H1 (cell line): ENCODE measurements at regions not wholly inside any gene's neighbourhood (a gene's known extent, or its start where the extent isn't known, plus 50 kb on each side); places are given as distances from the start of the nearest gene placed in this dataset.

Experiments
- CTCF ChIA-PET: fragments of 300-600 bp; sonication (Branson Sonifier 250); formaldehyde crosslinking; loops from one replicate; lab custom pipeline; 2021; ENCODE audit not compliant: partially characterized antibody; lab: Charles Lee
- POLR2A ChIA-PET: fragments of 300-600 bp; sonication (Branson Sonifier 250); formaldehyde crosslinking; loops from one replicate; lab custom pipeline; 2021; ENCODE audit warnings: inconsistent platforms; ENCODE audit not compliant: partially characterized antibody; lab: Charles Lee
- DNase-seq, 2 experiments: peaks; one replicate each; pipeline versions ENCODE4 v3.0.0 to v3.0.0-alpha.2; 2010 to 2022; ENCODE audit warnings: low spot score in 2 of 2, low read depth in 1 of 2, mixed read lengths in 1 of 2
- FAIRE-seq: peaks from 2 replicates; lab custom pipeline; 2011; peaks lifted over from hg19 to GRCh38; lab: Jason Lieb, UNC
- H2AFZ ChIP-seq: 2 replicates; pipeline ENCODE4 v1.8.1; 2012; ENCODE audit warnings: low read length, inconsistent platforms
- H2AK5ac ChIP-seq: 2 replicates; pipeline ENCODE4 v1.6.1; 2013; ENCODE audit warnings: low read depth, low read length
- H2BK120ac ChIP-seq: replicated peaks from 2 replicates; pipeline ENCODE3; 2013; ENCODE audit warnings: low read depth, low read length, inconsistent platforms
- H2BK12ac ChIP-seq: 2 replicates; pipeline ENCODE4 v1.6.1; 2013; ENCODE audit warnings: low read depth, low read length
- H2BK15ac ChIP-seq: 2 replicates; pipeline ENCODE4 v1.6.1; 2013; ENCODE audit warnings: low read length
- H2BK20ac ChIP-seq: 2 replicates; pipeline ENCODE4 v1.6.1; 2013; ENCODE audit warnings: low read length
- H2BK5ac ChIP-seq: 2 replicates; pipeline ENCODE4 v1.6.1; 2013; ENCODE audit warnings: low read depth, low read length
- H3K14ac ChIP-seq: 2 replicates; pipeline ENCODE4 v1.6.1; 2013; ENCODE audit warnings: inconsistent platforms; ENCODE audit not compliant: insufficient read length
- H3K18ac ChIP-seq: 2 replicates; pipeline ENCODE4 v1.6.1; 2013; ENCODE audit warnings: low read length; ENCODE audit errors: extremely low read depth
- H3K23ac ChIP-seq: 2 replicates; pipeline ENCODE4 v1.6.1; 2013; ENCODE audit warnings: inconsistent platforms; ENCODE audit not compliant: insufficient read length
- H3K23me2 ChIP-seq: 2 replicates; pipeline ENCODE4 v1.6.1; 2013; ENCODE audit warnings: low read depth, low read length
- H3K27ac ChIP-seq: 2 replicates; pipeline ENCODE4 v1.6.1; 2011; ENCODE audit warnings: low read depth, low read length, inconsistent platforms
- H3K27me3 ChIP-seq, 4 experiments: replicated peaks in 1 of 4; 1 replicate in 1 of 4; 2 replicates in 3 of 4; pipeline versions ENCODE4 v1.6.1 to v1.8.1; 2011 to 2013; ENCODE audit warnings: low read length in 3 of 4, mild to moderate bottlenecking in 3 of 4, inconsistent platforms in 2 of 4, mixed read lengths in 2 of 4, moderate library complexity in 1 of 4; ENCODE audit not compliant: control insufficient read depth in 3 of 4, insufficient read depth in 3 of 4; ENCODE audit errors: extremely low read depth in 1 of 4
- H3K36me3 ChIP-seq, 4 experiments: 2 replicates each; pipeline versions ENCODE4 v1.6.1 to v1.8.1; 2011 to 2013; ENCODE audit warnings: mild to moderate bottlenecking in 4 of 4, low read length in 3 of 4, moderate library complexity in 2 of 4, control low read depth in 1 of 4, inconsistent platforms in 1 of 4; ENCODE audit not compliant: insufficient read depth in 4 of 4, control insufficient read depth in 2 of 4
- H3K4ac ChIP-seq: replicated peaks from 2 replicates; pipeline ENCODE3; 2013; ENCODE audit warnings: low read length, low read depth, mixed read lengths, inconsistent platforms; ENCODE audit not compliant: insufficient read length
- H3K4me1 ChIP-seq, 4 experiments: replicated peaks in 1 of 4; 1 replicate in 1 of 4; 2 replicates in 3 of 4; pipeline versions ENCODE4 v1.6.1 to v1.8.1; 2011 to 2013; ENCODE audit warnings: low read length in 3 of 4, inconsistent platforms in 2 of 4, mixed read lengths in 1 of 4; ENCODE audit not compliant: insufficient read depth in 4 of 4, control insufficient read depth in 3 of 4
- H3K4me2 ChIP-seq, 2 experiments: 2 replicates each; pipeline versions ENCODE4 v1.6.1 to v1.8.1; 2011 to 2013; ENCODE audit warnings: low read depth in 2 of 2, low read length in 2 of 2, control low read depth in 1 of 2, inconsistent platforms in 1 of 2, mild to moderate bottlenecking in 1 of 2; ENCODE audit not compliant: insufficient read depth in 1 of 2
- H3K4me3 ChIP-seq, 4 experiments: fragments of 200-600, 300-600 bp in 1 of 4; sonication (generic), shearing (Covaris generic), sonication (Bioruptor Twin) in 1 of 4; 2 replicates each; pipeline versions ENCODE4 v1.5.1 to v1.8.1; 2011 to 2016; ENCODE audit warnings: low read length in 4 of 4, low read depth in 3 of 4, control low read depth in 2 of 4, inconsistent platforms in 2 of 4, mild to moderate bottlenecking in 2 of 4, mixed read lengths in 1 of 4, moderate library complexity in 1 of 4; ENCODE audit not compliant: insufficient read depth in 2 of 4; ENCODE audit errors: extremely low read depth in 1 of 4
- H3K56ac ChIP-seq: replicated peaks from 2 replicates; pipeline ENCODE3; 2013; ENCODE audit warnings: low read depth, mild to moderate bottlenecking, mixed read lengths, low read length, inconsistent platforms; ENCODE audit not compliant: insufficient read length
- H3K79me1 ChIP-seq: 2 replicates; pipeline ENCODE4 v1.6.1; 2013; ENCODE audit warnings: low read depth, low read length, control low read depth
- H3K79me2 ChIP-seq, 2 experiments: 2 replicates each; pipeline versions ENCODE4 v1.6.1 to v1.8.1; 2012 to 2013; ENCODE audit warnings: low read length in 2 of 2, mild to moderate bottlenecking in 2 of 2, inconsistent platforms in 1 of 2; ENCODE audit not compliant: insufficient read depth in 2 of 2, control insufficient read depth in 1 of 2
- H3K9ac ChIP-seq, 4 experiments: replicated peaks in 1 of 4; 1 replicate in 1 of 4; 2 replicates in 3 of 4; pipeline versions ENCODE4 v1.6.1 to v1.8.1; 2011 to 2013; ENCODE audit warnings: low read depth in 3 of 4, low read length in 3 of 4, control low read depth in 2 of 4, mild to moderate bottlenecking in 2 of 4, moderate library complexity in 2 of 4, inconsistent platforms in 1 of 4; ENCODE audit errors: extremely low read depth in 1 of 4
- H3K9me3 ChIP-seq, 2 experiments: 2 replicates each; pipeline versions ENCODE4 v1.6.1 to v1.8.1; 2012 to 2013; ENCODE audit warnings: mild to moderate bottlenecking in 2 of 2, moderate library complexity in 2 of 2, control low read depth in 1 of 2, inconsistent platforms in 1 of 2, low read depth in 1 of 2, low read length in 1 of 2, mixed read lengths in 1 of 2; ENCODE audit not compliant: insufficient read depth in 2 of 2
- H4K20me1 ChIP-seq, 2 experiments: replicated peaks in 1 of 2; 2 replicates each; pipeline versions ENCODE3 to v1.8.1; 2011 to 2013; ENCODE audit warnings: inconsistent platforms in 2 of 2, low read length in 2 of 2, mild to moderate bottlenecking in 1 of 2; ENCODE audit not compliant: insufficient read depth in 2 of 2, control insufficient read depth in 1 of 2
- H4K5ac ChIP-seq: 2 replicates; pipeline ENCODE4 v1.6.1; 2013; ENCODE audit warnings: low read length, low read depth, mixed read lengths, inconsistent platforms; ENCODE audit not compliant: insufficient read length
- H4K8ac ChIP-seq: 2 replicates; pipeline ENCODE4 v1.8.0; 2013; ENCODE audit warnings: mild to moderate bottlenecking, moderate library complexity, low read length, inconsistent platforms; ENCODE audit not compliant: insufficient read depth; ENCODE audit errors: extremely low read depth
- H4K91ac ChIP-seq: replicated peaks from 2 replicates; pipeline ENCODE3; 2013; ENCODE audit warnings: low read length, mixed read lengths, inconsistent platforms; ENCODE audit not compliant: insufficient read length
- BACH1 ChIP-seq: IDR thresholded peaks from 2 replicates; pipeline ENCODE4 v1.6.1; 2012; ENCODE audit warnings: low read length, improper control_type of control experiment
- CHD2 ChIP-seq: IDR thresholded peaks from 2 replicates; pipeline ENCODE4 v1.6.1; 2012; ENCODE audit warnings: low read length, improper control_type of control experiment
- CTBP2 ChIP-seq: IDR thresholded peaks from 2 replicates; pipeline ENCODE4 v1.7.0; 2011; ENCODE audit warnings: borderline replicate concordance, mild to moderate bottlenecking, moderate library complexity, mixed read lengths, low read length; ENCODE audit not compliant: insufficient read depth, insufficient read length
- FOSL1 ChIP-seq: IDR thresholded peaks from 2 replicates; pipeline ENCODE4 v1.6.1; 2011; ENCODE audit warnings: mild to moderate bottlenecking, low read depth, low read length, moderate library complexity; ENCODE audit not compliant: insufficient read depth
- PHF8 ChIP-seq: fragments of 200-600 bp; sonication (generic); conservative IDR thresholded peaks from 2 replicates; pipeline ENCODE4 v1.7.1; 2012; ENCODE audit warnings: low read depth, mild to moderate bottlenecking, inconsistent platforms, low read length, moderate library complexity
- POLR2AphosphoS5 ChIP-seq: IDR thresholded peaks from 2 replicates; pipeline ENCODE4 v1.6.1; 2011; ENCODE audit warnings: low read depth, low read length
- POU5F1 ChIP-seq: IDR thresholded peaks from 2 replicates; pipeline ENCODE4 v1.6.1; 2011; ENCODE audit warnings: low read depth, mild to moderate bottlenecking, low read length, moderate library complexity
- RXRA ChIP-seq: IDR thresholded peaks from 2 replicates; pipeline ENCODE4 v1.6.1; 2011; ENCODE audit warnings: low read depth, mild to moderate bottlenecking, low read length, moderate library complexity; ENCODE audit not compliant: insufficient read depth
- SAP30 ChIP-seq: fragments of 300-600 bp; sonication (generic); IDR thresholded peaks from 2 replicates; pipeline ENCODE4 v1.7.1; 2012; ENCODE audit warnings: low read length, moderate library complexity, mild to moderate bottlenecking, inconsistent platforms; ENCODE audit not compliant: insufficient read depth, insufficient replicate concordance
- SP4 ChIP-seq: IDR thresholded peaks from 2 replicates; pipeline ENCODE4 v1.6.1; 2012; ENCODE audit warnings: low read length, inconsistent platforms
- TAF7 ChIP-seq: optimal IDR thresholded peaks from 2 replicates; pipeline ENCODE3; 2011; ENCODE audit warnings: low read depth, mild to moderate bottlenecking, inconsistent platforms, low read length, moderate library complexity, borderline replicate concordance
- USF2 ChIP-seq: IDR thresholded peaks from 2 replicates; pipeline ENCODE4 v1.6.1; 2011; ENCODE audit warnings: low read length, improper control_type of control experiment
- WGBS, 2 experiments: shearing (Covaris generic) in 1 of 2; methylation state at CpG; one replicate each; pipeline versions ENCODE4 v1.1.6 to v1.1.7; 2013 to 2015; ENCODE audit warnings: low lambda C conversion rate in 2 of 2, mixed read lengths in 2 of 2, inconsistent platforms in 1 of 2, low coverage in 1 of 2, missing lambda C conversion rate in 1 of 2; ENCODE audit not compliant: insufficient replicate concordance in 2 of 2, insufficient coverage in 1 of 2, insufficient read length in 1 of 2; ENCODE audit errors: extremely low coverage in 1 of 2, missing lambda C conversion rate in 1 of 2; 5-methylcytosine and 5-hydroxymethylcytosine counted together

GRCh38 chr13:106985481-106985880, 417.5 kb upstream of the ARGLU1 start:
- H3K56ac ChIP-seq = no peak overlapping the region
- H3K18ac ChIP-seq = no peak overlapping the region
- H3K9me3 ChIP-seq = no peaks in the 10 kb centered on the region
- H3K36me3 ChIP-seq = no peaks in the 10 kb centered on the region
- H2BK20ac ChIP-seq = no peak overlapping the region
- peaks cover 0 to 5% (median 0%) of the 10 kb centered on the region in 4 experiments; a peak in 1 of 7 replicates for H3K4me1 ChIP-seq
- H4K91ac ChIP-seq = no peak overlapping the region
- H3K23me2 ChIP-seq = no peaks in the 10 kb centered on the region
- no peak for DNase-seq
- no peak overlapping the region for H3K9ac ChIP-seq
- no peak overlapping the region for H2BK12ac ChIP-seq
- no peak overlapping the region for H3K4ac ChIP-seq
- no peak overlapping the region for H4K5ac ChIP-seq
- no peaks in the 10 kb centered on the region for H3K79me2 ChIP-seq
- H2AFZ ChIP-seq = no peak overlapping the region
- no peak overlapping the region for H3K4me2 ChIP-seq
- H2AK5ac ChIP-seq = no peak overlapping the region
- H4K20me1 ChIP-seq = no peaks in the 10 kb centered on the region
- no peaks in the 10 kb centered on the region for H3K79me1 ChIP-seq
- H2BK15ac ChIP-seq = no peak overlapping the region
- no peak overlapping the region for H3K4me3 ChIP-seq
- H4K8ac ChIP-seq = no peak overlapping the region
- no peak for TF ChIP-seq PHF8
- no peak for TF ChIP-seq TAF7
- no peak for TF ChIP-seq SAP30
- no peak for TF ChIP-seq CTBP2
- no peak for TF ChIP-seq CHD2
- TF ChIP-seq POLR2AphosphoS5 = no peak
- no peak for TF ChIP-seq USF2
- no peak for TF ChIP-seq FOSL1
- TF ChIP-seq POU5F1 = no peak
- no peak for TF ChIP-seq RXRA
- TF ChIP-seq SP4 = no peak
- no peak for TF ChIP-seq BACH1
- no peak for FAIRE-seq
- 92% methylated on average over 3 of the region's 3 CpGs; no CpG with 5 or more reads in 1 of the 2 experiments for WGBS, 2 experiments
- no peak overlapping the region for H2BK5ac ChIP-seq
- ChIA-PET CTCF (interaction anchor here (1.4 kb wide), 1 partner anchor 16 kb away, joined by 5 read pairs; no protein-coding TSS in a partner anchor), POLR2A (no interaction called here)
- H3K27me3 ChIP-seq = peaks cover 0 to 1% (median 0%) of the 10 kb centered on the region in 4 experiments; a peak in 1 of 7 replicates
- H2BK120ac ChIP-seq = no peak overlapping the region
- H3K23ac ChIP-seq = no peak overlapping the region
- no peak overlapping the region for H3K14ac ChIP-seq
- no peak overlapping the region for H3K27ac ChIP-seq
